HCT116 (cell line): ENCODE measurements at regions not wholly inside any gene's neighbourhood (a gene's known extent, or its start where the extent isn't known, plus 50 kb on each side); places are given as distances from the start of the nearest gene placed in this dataset.

Source experiments
- ATAC-seq: fragments of 200-7000 bp; cut with Tn5 transposase; 2 replicates; pipeline ENCODE4 v1.9.1; 2020; ENCODE audit warnings: mild to moderate bottlenecking, moderate library complexity
- BruUV-seq: library from RNA; stranded (reverse); fragments of 400-500 nt; replicated peaks from 2 replicates; lab custom pipeline; 2021; lab: Mats Ljungman, UMichigan
- CTCF ChIA-PET: fragments of 300-600 bp; sonication (Branson Sonifier 250); formaldehyde crosslinking; loops from one replicate; lab custom pipeline; 2021; ENCODE audit warnings: antibody characterized with exemption; lab: Charles Lee
- POLR2A ChIA-PET: fragments of 300-600, 350-600 bp; sonication (Branson Sonifier 250); formaldehyde crosslinking; loops from one replicate; lab custom pipeline; 2021; ENCODE audit warnings: antibody characterized with exemption; lab: Charles Lee
- RAD21 ChIA-PET, 2 experiments: fragments of 300-600 bp; sonication (Branson Sonifier 250); formaldehyde crosslinking; loops; one replicate each; lab custom pipeline; 2023; ENCODE audit warnings: low total read pairs in 2 of 2; ENCODE audit not compliant: uncharacterized antibody in 2 of 2, unreplicated experiment in 2 of 2, low non-redundant PET in 1 of 2; lab: Charles Lee
- DNase-seq: peaks from one replicate; pipeline ENCODE4 v3.0.0-alpha.2; 2010; ENCODE audit warnings: low read depth, low spot score
- H2AFZ ChIP-seq: fragments of 200-600 bp; shearing (Covaris generic), sonication (generic); 2 replicates; pipeline ENCODE4 v1.6.1; 2017; ENCODE audit warnings: low read depth, mixed run types, mixed read lengths, antibody characterized with exemption, low read length; ENCODE audit not compliant: poor library complexity, severe bottlenecking
- H3K27ac ChIP-seq: 2 replicates; pipeline ENCODE4 v1.5.1; 2012; ENCODE audit warnings: low read depth, low read length
- H3K27me3 ChIP-seq: fragments of 200-600 bp; sonication (generic); 2 replicates; pipeline ENCODE4 v1.6.1; 2016; ENCODE audit warnings: mixed run types, low read length, mixed read lengths; ENCODE audit not compliant: insufficient read depth
- H3K36me3 ChIP-seq, 2 experiments: fragments of 200-500 bp in 1 of 2; fragments of 200-600 bp in 1 of 2; sonication (Bioruptor generic) in 1 of 2; sonication (generic) in 1 of 2; 2 replicates each; pipeline versions ENCODE4 v1.5.1 to v1.6.1; 2014 to 2016; ENCODE audit warnings: low read length in 2 of 2, inconsistent platforms in 1 of 2, mixed read lengths in 1 of 2, mixed run types in 1 of 2; ENCODE audit not compliant: insufficient read depth in 2 of 2, control insufficient read depth in 1 of 2
- H3K4me1 ChIP-seq, 2 experiments: fragments of 200-600 bp in 1 of 2; sonication (generic) in 1 of 2; 2 replicates each; pipeline versions ENCODE4 v1.5.1 to v1.6.1; 2012 to 2017; ENCODE audit warnings: low read length in 2 of 2, inconsistent platforms in 1 of 2, mild to moderate bottlenecking in 1 of 2, mixed read lengths in 1 of 2, mixed run types in 1 of 2, moderate library complexity in 1 of 2; ENCODE audit not compliant: insufficient read depth in 2 of 2, control insufficient read depth in 1 of 2
- H3K4me2 ChIP-seq: fragments of 200-600 bp; sonication (generic); 2 replicates; pipeline ENCODE4 v1.6.1; 2017; ENCODE audit warnings: mixed run types, low read length, mixed read lengths
- H3K4me3 ChIP-seq, 2 experiments: fragments of 200-600 bp in 1 of 2; sonication (generic) in 1 of 2; replicated peaks in 1 of 2; 2 replicates each; pipeline ENCODE4 v1.5.1; 2011 to 2016; ENCODE audit warnings: low read length in 2 of 2, control low read depth in 1 of 2, low read depth in 1 of 2, mild to moderate bottlenecking in 1 of 2, mixed read lengths in 1 of 2, mixed run types in 1 of 2
- H3K79me2 ChIP-seq: fragments of 200-600 bp; sonication (generic); 2 replicates; pipeline ENCODE4 v1.6.1; 2017; ENCODE audit warnings: mild to moderate bottlenecking, mixed run types, low read length, moderate library complexity, mixed read lengths; ENCODE audit not compliant: insufficient read depth
- H3K9ac ChIP-seq: fragments of 200-600 bp; sonication (generic); 2 replicates; pipeline ENCODE4 v1.6.1; 2016; ENCODE audit warnings: low read length, mixed read lengths
- H3K9me2 ChIP-seq: fragments of 200-600 bp; sonication (generic), shearing (Covaris generic); 2 replicates; pipeline ENCODE4 v1.6.1; 2017; ENCODE audit warnings: mixed run types, mild to moderate bottlenecking, moderate library complexity; ENCODE audit not compliant: insufficient read depth
- H3K9me3 ChIP-seq, 2 experiments: fragments of 200-500 bp in 1 of 2; fragments of 200-600 bp in 1 of 2; sonication (Bioruptor generic) in 1 of 2; sonication (generic) in 1 of 2; 2 replicates each; pipeline ENCODE4 v1.6.1; 2014 to 2017; ENCODE audit warnings: low read length in 2 of 2, mixed read lengths in 2 of 2, inconsistent platforms in 1 of 2, low read depth in 1 of 2, mild to moderate bottlenecking in 1 of 2, mixed run types in 1 of 2, moderate library complexity in 1 of 2; ENCODE audit not compliant: control insufficient read depth in 1 of 2, insufficient read depth in 1 of 2
- H4K20me1 ChIP-seq: fragments of 200-600 bp; sonication (generic), shearing (Covaris generic); 2 replicates; pipeline ENCODE4 v1.6.1; 2017; ENCODE audit warnings: mixed run types, mild to moderate bottlenecking, moderate library complexity; ENCODE audit not compliant: insufficient read depth
- CEBPB ChIP-seq: IDR thresholded peaks from 2 replicates; pipeline ENCODE4 v1.6.1; 2012; ENCODE audit warnings: low read depth
- CTCF ChIP-seq, 3 experiments: fragments of 200-600 bp in 1 of 3; sonication (generic) in 1 of 3; IDR thresholded peaks in 2 of 3; conservative IDR thresholded peaks in 1 of 3; 2 replicates each; pipeline ENCODE4 v1.5.1; 2012 to 2017; ENCODE audit warnings: low read depth in 2 of 3, low read length in 2 of 3, antibody characterized with exemption in 1 of 3, borderline replicate concordance in 1 of 3, control low read depth in 1 of 3, mild to moderate bottlenecking in 1 of 3, mixed read lengths in 1 of 3, mixed run types in 1 of 3, moderate library complexity in 1 of 3; ENCODE audit not compliant: insufficient read depth in 1 of 3
- ELF1 ChIP-seq: IDR thresholded peaks from 2 replicates; pipeline ENCODE4 v1.6.1; 2012; ENCODE audit warnings: low read depth, borderline replicate concordance
- EZH2 ChIP-seq: fragments of 200-600 bp; sonication (generic); IDR thresholded peaks from 2 replicates; pipeline ENCODE4 v1.6.1; 2017; ENCODE audit warnings: antibody characterized with exemption, mixed run types
- EZH2phosphoT487 ChIP-seq: fragments of 200-600 bp; IDR thresholded peaks from 2 replicates; pipeline ENCODE4 v1.6.1; 2018; ENCODE audit warnings: antibody characterized with exemption, borderline replicate concordance
- FOSL1 ChIP-seq: IDR thresholded peaks from 2 replicates; pipeline ENCODE4 v1.6.1; 2012; ENCODE audit warnings: low read depth
- POLR2A ChIP-seq: IDR thresholded peaks from 2 replicates; pipeline ENCODE4 v1.7.0; 2011; ENCODE audit warnings: borderline replicate concordance; ENCODE audit not compliant: insufficient read depth, insufficient read length; ENCODE audit errors: extremely low read depth
- POLR2AphosphoS5 ChIP-seq: IDR thresholded peaks from 2 replicates; pipeline ENCODE4 v1.6.1; 2011; ENCODE audit warnings: mild to moderate bottlenecking, low read depth, low read length, moderate library complexity
- SP1 ChIP-seq: IDR thresholded peaks from 2 replicates; pipeline ENCODE4 v1.6.1; 2012; ENCODE audit warnings: low read depth
- SRF ChIP-seq: IDR thresholded peaks from 2 replicates; pipeline ENCODE4 v1.6.1; 2012; ENCODE audit warnings: low read depth
- TCF7L2 ChIP-seq: IDR thresholded peaks from 2 replicates; pipeline ENCODE4 v1.7.0; 2011; ENCODE audit warnings: borderline replicate concordance, inconsistent platforms; ENCODE audit not compliant: insufficient read depth, insufficient read length; ENCODE audit errors: extremely low read depth
- YY1 ChIP-seq: IDR thresholded peaks from 2 replicates; pipeline ENCODE4 v1.6.1; 2011; ENCODE audit warnings: low read length, low read depth, moderate library complexity, mild to moderate bottlenecking; ENCODE audit not compliant: insufficient replicate concordance; ENCODE audit errors: extremely low read depth
- ZFX ChIP-seq: fragments of 450-650 bp; IDR thresholded peaks from 2 replicates; pipeline ENCODE4 v1.6.1; 2017
- ZNF274 ChIP-seq: fragments of 200-500 bp; sonication (Bioruptor generic); IDR thresholded peaks from 2 replicates; pipeline ENCODE4 v1.6.1; 2014; ENCODE audit warnings: mild to moderate bottlenecking, low read depth, low read length, inconsistent platforms
- intact Hi-C: fragments of 100-400 bp; cut with micrococcal nuclease; formaldehyde crosslinking; loops from 2 replicates; pipeline ENCODE4 v1.10.0; 2022
- TF ChIP-seq, protein P1 (sequence below): IDR thresholded peaks from 2 replicates; pipeline ENCODE4 v1.6.1; 2012; ENCODE audit warnings: low read depth
- TF ChIP-seq, protein P2 (sequence below): IDR thresholded peaks from 2 replicates; pipeline ENCODE4 v1.6.1; 2012
- TF ChIP-seq, protein P3 (sequence below): IDR thresholded peaks from 2 replicates; pipeline ENCODE4 v1.6.1; 2011; ENCODE audit warnings: mild to moderate bottlenecking, low read length, moderate library complexity; ENCODE audit not compliant: insufficient replicate concordance; ENCODE audit errors: extremely low read depth

GRCh38 chr7:93690021-93690420 lies 115.5 kb upstream of the CALCR start:
- no peaks in the 10 kb centered on the region for H3K4me1 ChIP-seq
- TF ChIP-seq TCF7L2: no peak
- TF ChIP-seq EZH2phosphoT487: no peak
- no peak for TF ChIP-seq ZFX
- TF ChIP-seq CEBPB: no peak
- no peak for TF ChIP-seq FOSL1
- TF ChIP-seq POLR2AphosphoS5: no peak
- TF ChIP-seq ZNF274: no peak
- TF ChIP-seq POLR2A: no peak
- no peak for TF ChIP-seq CTCF (IDR thresholded peaks at IDR 0.05 in 2 of 3, conservative IDR thresholded peaks at IDR 0.05 in 1 of 3; ENCODE audit: borderline replicate concordance in 1 of 3, insufficient read depth in 1 of 3, low read depth in 2 of 3, low read length in 2 of 3)
- TF ChIP-seq, protein P1, sequence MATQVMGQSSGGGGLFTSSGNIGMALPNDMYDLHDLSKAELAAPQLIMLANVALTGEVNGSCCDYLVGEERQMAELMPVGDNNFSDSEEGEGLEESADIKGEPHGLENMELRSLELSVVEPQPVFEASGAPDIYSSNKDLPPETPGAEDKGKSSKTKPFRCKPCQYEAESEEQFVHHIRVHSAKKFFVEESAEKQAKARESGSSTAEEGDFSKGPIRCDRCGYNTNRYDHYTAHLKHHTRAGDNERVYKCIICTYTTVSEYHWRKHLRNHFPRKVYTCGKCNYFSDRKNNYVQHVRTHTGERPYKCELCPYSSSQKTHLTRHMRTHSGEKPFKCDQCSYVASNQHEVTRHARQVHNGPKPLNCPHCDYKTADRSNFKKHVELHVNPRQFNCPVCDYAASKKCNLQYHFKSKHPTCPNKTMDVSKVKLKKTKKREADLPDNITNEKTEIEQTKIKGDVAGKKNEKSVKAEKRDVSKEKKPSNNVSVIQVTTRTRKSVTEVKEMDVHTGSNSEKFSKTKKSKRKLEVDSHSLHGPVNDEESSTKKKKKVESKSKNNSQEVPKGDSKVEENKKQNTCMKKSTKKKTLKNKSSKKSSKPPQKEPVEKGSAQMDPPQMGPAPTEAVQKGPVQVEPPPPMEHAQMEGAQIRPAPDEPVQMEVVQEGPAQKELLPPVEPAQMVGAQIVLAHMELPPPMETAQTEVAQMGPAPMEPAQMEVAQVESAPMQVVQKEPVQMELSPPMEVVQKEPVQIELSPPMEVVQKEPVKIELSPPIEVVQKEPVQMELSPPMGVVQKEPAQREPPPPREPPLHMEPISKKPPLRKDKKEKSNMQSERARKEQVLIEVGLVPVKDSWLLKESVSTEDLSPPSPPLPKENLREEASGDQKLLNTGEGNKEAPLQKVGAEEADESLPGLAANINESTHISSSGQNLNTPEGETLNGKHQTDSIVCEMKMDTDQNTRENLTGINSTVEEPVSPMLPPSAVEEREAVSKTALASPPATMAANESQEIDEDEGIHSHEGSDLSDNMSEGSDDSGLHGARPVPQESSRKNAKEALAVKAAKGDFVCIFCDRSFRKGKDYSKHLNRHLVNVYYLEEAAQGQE: no peak
- no peak for TF ChIP-seq SP1
- TF ChIP-seq ELF1: no peak
- no peak for TF ChIP-seq SRF
- no peak for TF ChIP-seq EZH2
- no peak for TF ChIP-seq YY1
- TF ChIP-seq, protein P2, sequence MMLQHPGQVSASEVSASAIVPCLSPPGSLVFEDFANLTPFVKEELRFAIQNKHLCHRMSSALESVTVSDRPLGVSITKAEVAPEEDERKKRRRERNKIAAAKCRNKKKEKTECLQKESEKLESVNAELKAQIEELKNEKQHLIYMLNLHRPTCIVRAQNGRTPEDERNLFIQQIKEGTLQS: no peak
- TF ChIP-seq, protein P3, sequence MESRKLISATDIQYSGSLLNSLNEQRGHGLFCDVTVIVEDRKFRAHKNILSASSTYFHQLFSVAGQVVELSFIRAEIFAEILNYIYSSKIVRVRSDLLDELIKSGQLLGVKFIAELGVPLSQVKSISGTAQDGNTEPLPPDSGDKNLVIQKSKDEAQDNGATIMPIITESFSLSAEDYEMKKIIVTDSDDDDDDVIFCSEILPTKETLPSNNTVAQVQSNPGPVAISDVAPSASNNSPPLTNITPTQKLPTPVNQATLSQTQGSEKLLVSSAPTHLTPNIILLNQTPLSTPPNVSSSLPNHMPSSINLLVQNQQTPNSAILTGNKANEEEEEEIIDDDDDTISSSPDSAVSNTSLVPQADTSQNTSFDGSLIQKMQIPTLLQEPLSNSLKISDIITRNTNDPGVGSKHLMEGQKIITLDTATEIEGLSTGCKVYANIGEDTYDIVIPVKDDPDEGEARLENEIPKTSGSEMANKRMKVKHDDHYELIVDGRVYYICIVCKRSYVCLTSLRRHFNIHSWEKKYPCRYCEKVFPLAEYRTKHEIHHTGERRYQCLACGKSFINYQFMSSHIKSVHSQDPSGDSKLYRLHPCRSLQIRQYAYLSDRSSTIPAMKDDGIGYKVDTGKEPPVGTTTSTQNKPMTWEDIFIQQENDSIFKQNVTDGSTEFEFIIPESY: no peak
- TF ChIP-seq, all 23 proteins: peak for 0
- POLR2A ChIA-PET: no interaction called here
- DNase-seq (no peak), ATAC-seq (no peak)
- H4K20me1 ChIP-seq: no peaks in the 10 kb centered on the region
- RAD21 ChIA-PET: no interaction called here
- H3K27me3 ChIP-seq: 0 out of 2 replicates have a peak, but pooled peaks cover 3% of the 10 kb centered on the region
- CTCF ChIA-PET: no interaction called here
- no peaks in the 10 kb centered on the region for H3K36me3 ChIP-seq
- no peak overlapping the region for H2AFZ ChIP-seq
- no peak overlapping the region for H3K27ac ChIP-seq
- no peak overlapping the region for H3K4me2 ChIP-seq
- no peaks in the 10 kb centered on the region for H3K79me2 ChIP-seq
- H3K9me3 ChIP-seq: no peaks in the 10 kb centered on the region
- no peaks in the 10 kb centered on the region for H3K9me2 ChIP-seq
- no peak overlapping the region for H3K4me3 ChIP-seq
- intact Hi-C loops: no loop called here
- no TSS peak for BruUV-seq
- no peak overlapping the region for H3K9ac ChIP-seq
